SK-N-MC (cell line): ENCODE measurements at regions not wholly inside any gene's neighbourhood (a gene's known extent, or its start where the extent isn't known, plus 50 kb on each side); places are given as distances from the start of the nearest gene placed in this dataset.
"Not testable (repeated sequence)": the region's sequence is repeated elsewhere in the genome, so short reads cannot be mapped to it uniquely, and the experiment has no call there.

Experiments used
- DNase-seq: peaks from one replicate; pipeline ENCODE4 v3.0.0-alpha.2; 2011; ENCODE audit warnings: low read depth, low spot score
- H3K27ac ChIP-seq: fragments of 200-600 bp; sonication (generic); 2 replicates; pipeline ENCODE4 v1.5.1; 2016; ENCODE audit warnings: mixed run types
- H3K36me3 ChIP-seq: fragments of 200-600 bp; sonication (generic); 2 replicates; pipeline ENCODE4 v1.6.1; 2017; ENCODE audit warnings: antibody characterized with exemption, low read length, mixed read lengths; ENCODE audit not compliant: insufficient read depth
- H3K4me3 ChIP-seq: fragments of 200-600 bp; sonication (generic); 2 replicates; pipeline ENCODE4 v1.5.1; 2016
- H3K9ac ChIP-seq: fragments of 200-600 bp; sonication (generic); 2 replicates; pipeline ENCODE4 v1.8.0; 2017; ENCODE audit warnings: mixed run types, mixed read lengths; ENCODE audit not compliant: insufficient read length
- H3K9me3 ChIP-seq: fragments of 200-600 bp; sonication (generic); 2 replicates; pipeline ENCODE4 v1.6.1; 2017; ENCODE audit warnings: low read depth, mild to moderate bottlenecking, antibody characterized with exemption, low read length, moderate library complexity, mixed read lengths
- EZH2 ChIP-seq: fragments of 200-600 bp; sonication (generic); IDR thresholded peaks from one replicate; pipeline ENCODE4 v1.6.1; 2017; ENCODE audit warnings: antibody characterized with exemption
- FOXP2 ChIP-seq: optimal IDR thresholded peaks from 2 replicates; pipeline ENCODE3; 2011; ENCODE audit warnings: mild to moderate bottlenecking, moderate library complexity; ENCODE audit not compliant: insufficient read depth; ENCODE audit errors: extremely low read length, control extremely low read depth
- POLR2AphosphoS5 ChIP-seq: IDR thresholded peaks from 2 replicates; pipeline ENCODE4 v1.6.1; 2012; ENCODE audit warnings: mild to moderate bottlenecking, low read depth, low read length, borderline replicate concordance

- no peak for DNase-seq
- no peak overlapping the region for H3K27ac ChIP-seq
- TF ChIP-seq FOXP2 (no peak), POLR2AphosphoS5 (no peak), EZH2 (no peak)
- H3K4me3 ChIP-seq = no peak overlapping the region
- no peaks in the 10 kb centered on the region for H3K36me3 ChIP-seq
- H3K9me3 ChIP-seq = no peaks in the 10 kb centered on the region
- H3K9ac ChIP-seq = no peak overlapping the region
Observed at GRCh38 chr6:141532211-141532610, 600.5 kb upstream of the GJE1 start.

- no peaks in the 10 kb centered on the region for H3K9me3 ChIP-seq
- TF ChIP-seq FOXP2 = no peak
- TF ChIP-seq EZH2 = no peak
- no peak for TF ChIP-seq POLR2AphosphoS5
- H3K27ac ChIP-seq = no peak overlapping the region
- H3K4me3 ChIP-seq = no peak overlapping the region
- no peaks in the 10 kb centered on the region for H3K36me3 ChIP-seq
- no peak for DNase-seq
- H3K9ac ChIP-seq = no peak overlapping the region
Observed at GRCh38 chr6:141531040-141531439, 601.7 kb upstream of the GJE1 start.

- DNase-seq = no peak
- Histone ChIP-seq H3K9ac (no peak overlapping the region), H3K27ac (0 out of 2 replicates have a peak overlapping the region, but pooled peaks have one; percentile 23), H3K9me3 (no peaks in the 10 kb centered on the region), H3K4me3 (no peak overlapping the region), H3K36me3 (no peaks in the 10 kb centered on the region)
- TF ChIP-seq POLR2AphosphoS5 = no peak
- no peak for TF ChIP-seq EZH2
- no peak for TF ChIP-seq FOXP2
Observed at GRCh38 chr6:141528596-141528995, 604.1 kb upstream of the GJE1 start.

GRCh38 chr6:141526985-141527384, 605.7 kb upstream of the GJE1 start:
- Histone ChIP-seq H3K9me3 (no peaks in the 10 kb centered on the region), H3K27ac (no peak overlapping the region), H3K9ac (no peak overlapping the region), H3K36me3 (no peaks in the 10 kb centered on the region), H3K4me3 (no peak overlapping the region)
- no peak for DNase-seq
- TF ChIP-seq FOXP2 = no peak
- TF ChIP-seq POLR2AphosphoS5 = no peak
- no peak for TF ChIP-seq EZH2

GRCh38 chr6:141521440-141521839, 611.3 kb upstream of the GJE1 start:
- Histone ChIP-seq H3K27ac (no peak overlapping the region), H3K4me3 (no peak overlapping the region), H3K36me3 (no peaks in the 10 kb centered on the region), H3K9ac (no peak overlapping the region), H3K9me3 (no peaks in the 10 kb centered on the region; the same call in 1 of the 2 replicates)
- TF ChIP-seq POLR2AphosphoS5 (no peak; the same call in 1 of the 2 replicates), EZH2 (no peak), FOXP2 (no peak)
- DNase-seq = no peak

- H3K9me3 ChIP-seq = no peaks in the 10 kb centered on the region
Observed at GRCh38 chr6:141513830-141514229, 618.9 kb upstream of the GJE1 start.

GRCh38 chr6:141510803-141511202, 621.9 kb upstream of the GJE1 start:
- Histone ChIP-seq H3K9ac (no peak overlapping the region), H3K9me3 (no peaks in the 10 kb centered on the region; the same call in 1 of the 2 replicates), H3K36me3 (no peaks in the 10 kb centered on the region), H3K27ac (no peak overlapping the region), H3K4me3 (no peak overlapping the region)
- TF ChIP-seq POLR2AphosphoS5 (no peak), FOXP2 (no peak), EZH2 (no peak)
- DNase-seq = no peak

More at GRCh38 chr6:141513830-141514229, 618.9 kb upstream of the GJE1 start:
- TF ChIP-seq POLR2AphosphoS5 = no peak
- no peak for TF ChIP-seq EZH2
- no peak for TF ChIP-seq FOXP2
- Histone ChIP-seq H3K36me3 (no peaks in the 10 kb centered on the region), H3K9ac (no peak overlapping the region), H3K27ac (no peak overlapping the region), H3K4me3 (no peak overlapping the region)
- DNase-seq = no peak

- H3K9ac ChIP-seq, H3K4me3 ChIP-seq, H3K27ac ChIP-seq, H3K9me3 ChIP-seq, H3K36me3 ChIP-seq, DNase-seq: not testable (repeated sequence)
Observed at GRCh38 chr6:141506062-141506461, 626.7 kb upstream of the GJE1 start.

- DNase-seq, H3K27ac ChIP-seq, H3K9me3 ChIP-seq, H3K4me3 ChIP-seq, H3K36me3 ChIP-seq, H3K9ac ChIP-seq: not testable (repeated sequence)
Observed at GRCh38 chr6:141504318-141504717, 628.4 kb upstream of the GJE1 start.

- no peaks in the 10 kb centered on the region for H3K36me3 ChIP-seq
- no peaks in the 10 kb centered on the region for H3K9me3 ChIP-seq
- no peak overlapping the region for H3K4me3 ChIP-seq
- no peak overlapping the region for H3K27ac ChIP-seq
- no peak overlapping the region for H3K9ac ChIP-seq
- no peak for DNase-seq
- TF ChIP-seq POLR2AphosphoS5 = no peak
- TF ChIP-seq FOXP2 = no peak
- no peak for TF ChIP-seq EZH2
Observed at GRCh38 chr6:141501616-141502015, 631.1 kb upstream of the GJE1 start.
